K562 (cell line): ENCODE measurements at regions not wholly inside any gene's neighbourhood (a gene's known extent, or its start where the extent isn't known, plus 50 kb on each side); places are given as distances from the start of the nearest gene placed in this dataset.

Experiments used
- ARID4B ChIP-seq: sonication (generic); formaldehyde crosslinking; IDR thresholded peaks from 2 replicates; pipeline ENCODE4 v1.8.0; 2022; ENCODE audit warnings: mild to moderate bottlenecking, missing genetic modification reagents
- ATF7 ChIP-seq: fragments of 450-650 bp; IDR thresholded peaks from 2 replicates; pipeline ENCODE4 v1.7.1; 2014; ENCODE audit warnings: mild to moderate bottlenecking, moderate library complexity
- HOXB6 ChIP-seq: fragments of 250-450 bp; sonication (Bioruptor Pico); IDR thresholded peaks from 2 replicates; pipeline ENCODE4 v1.5.1; 2022; ENCODE audit warnings: mild to moderate bottlenecking, borderline replicate concordance
- NR4A1 ChIP-seq, 2 experiments: fragments of 250-450 bp in 1 of 2; fragments of 450-650 bp in 1 of 2; sonication (Bioruptor Pico) in 1 of 2; IDR thresholded peaks; 2 replicates each; pipeline versions ENCODE4 v1.4.0 to v1.6.1; 2016 to 2020; ENCODE audit warnings: mild to moderate bottlenecking in 2 of 2, missing compliant biosample characterization in 1 of 2, missing genetic modification characterization in 1 of 2, moderate library complexity in 1 of 2
- PYGO2 ChIP-seq: fragments of 450-650 bp; IDR thresholded peaks from 2 replicates; pipeline ENCODE4 v1.6.1; 2016; ENCODE audit warnings: mild to moderate bottlenecking, missing genetic modification characterization, moderate library complexity, missing compliant biosample characterization
- SAFB ChIP-seq: fragments of 200-400 bp; formaldehyde crosslinking; IDR thresholded peaks from 2 replicates; pipeline ENCODE4 v1.6.1; 2017; ENCODE audit warnings: low read depth, low read length, borderline replicate concordance
- TCF7L2 ChIP-seq: fragments of 150-350 bp; IDR thresholded peaks from 2 replicates; pipeline ENCODE4 v1.6.1; 2016; ENCODE audit warnings: low read depth, mild to moderate bottlenecking, low read length, moderate library complexity
- TEAD1 ChIP-seq, 2 experiments: fragments of 450-650 bp in 1 of 2; sonication (generic) in 1 of 2; formaldehyde crosslinking; IDR thresholded peaks; 2 replicates each; pipeline versions ENCODE4 v1.4.0 to v1.8.0; 2020 to 2022; ENCODE audit warnings: mild to moderate bottlenecking in 2 of 2, missing genetic modification reagents in 1 of 2
- ZNF592 ChIP-seq: fragments of 450-650 bp; IDR thresholded peaks from 2 replicates; pipeline ENCODE4 v1.6.1; 2017; ENCODE audit warnings: antibody characterized with exemption, mild to moderate bottlenecking
- TF ChIP-seq, protein P1 (sequence below): fragments of 450-650 bp; IDR thresholded peaks from 2 replicates; pipeline ENCODE4 v1.6.1; 2017; ENCODE audit warnings: antibody characterized with exemption

DNA sequence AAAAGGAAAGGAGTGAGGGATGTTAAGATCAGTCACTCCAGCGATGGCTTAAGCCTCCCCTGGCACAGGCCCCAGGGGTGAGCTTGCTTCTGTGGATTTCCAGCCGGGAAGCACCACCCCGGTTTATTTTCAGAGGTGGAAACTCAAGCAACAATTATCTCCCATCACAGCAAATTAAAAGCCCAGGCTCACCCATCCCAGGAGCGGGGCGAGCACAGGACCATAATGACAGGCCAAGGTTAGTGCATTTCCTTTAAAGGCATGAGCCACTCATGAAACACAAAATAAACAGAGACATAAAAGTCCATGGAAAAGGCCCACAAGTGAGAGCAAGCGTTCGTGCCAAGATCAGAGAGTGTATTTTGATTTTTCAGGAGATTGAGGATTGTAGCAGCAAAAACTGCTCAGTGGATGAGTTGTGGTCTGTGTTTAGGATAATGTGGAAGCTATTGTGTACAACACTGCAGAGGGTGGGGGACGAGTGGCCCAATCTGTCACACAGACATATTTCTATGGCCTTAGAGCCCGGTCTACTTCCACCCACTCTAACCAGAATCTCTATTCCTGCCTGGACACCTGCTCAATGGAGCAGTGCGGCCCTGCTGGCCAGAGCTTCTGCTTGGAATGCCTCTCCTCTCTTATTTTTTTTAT lies 111.4 kb upstream of the CDC42EP3 start (continued):
- no peak for TF ChIP-seq NR4A1 (CRISPR knock-in tag; IDR thresholded peaks at IDR 0.05)
- TF ChIP-seq NR4A1 (tag; IDR thresholded peaks at IDR 0.05): no peak
- no peak for TF ChIP-seq ATF7
- TF ChIP-seq ZNF592: no peak
- TF ChIP-seq ARID4B (CRISPR knock-in tag): no peak
- no peak for TF ChIP-seq TCF7L2
- no peak for TF ChIP-seq TEAD1 (CRISPR knock-in tag; IDR thresholded peaks at IDR 0.05)
- TF ChIP-seq, protein P1, sequence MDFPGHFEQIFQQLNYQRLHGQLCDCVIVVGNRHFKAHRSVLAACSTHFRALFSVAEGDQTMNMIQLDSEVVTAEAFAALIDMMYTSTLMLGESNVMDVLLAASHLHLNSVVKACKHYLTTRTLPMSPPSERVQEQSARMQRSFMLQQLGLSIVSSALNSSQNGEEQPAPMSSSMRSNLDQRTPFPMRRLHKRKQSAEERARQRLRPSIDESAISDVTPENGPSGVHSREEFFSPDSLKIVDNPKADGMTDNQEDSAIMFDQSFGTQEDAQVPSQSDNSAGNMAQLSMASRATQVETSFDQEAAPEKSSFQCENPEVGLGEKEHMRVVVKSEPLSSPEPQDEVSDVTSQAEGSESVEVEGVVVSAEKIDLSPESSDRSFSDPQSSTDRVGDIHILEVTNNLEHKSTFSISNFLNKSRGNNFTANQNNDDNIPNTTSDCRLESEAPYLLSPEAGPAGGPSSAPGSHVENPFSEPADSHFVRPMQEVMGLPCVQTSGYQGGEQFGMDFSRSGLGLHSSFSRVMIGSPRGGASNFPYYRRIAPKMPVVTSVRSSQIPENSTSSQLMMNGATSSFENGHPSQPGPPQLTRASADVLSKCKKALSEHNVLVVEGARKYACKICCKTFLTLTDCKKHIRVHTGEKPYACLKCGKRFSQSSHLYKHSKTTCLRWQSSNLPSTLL: no peak
- no peak for TF ChIP-seq SAFB
- TF ChIP-seq PYGO2 (tag): no peak
- no peak for TF ChIP-seq HOXB6 (CRISPR knock-in tag)
